ENCODE measurements at regions not wholly inside any gene's neighbourhood (a gene's known extent, or its start where the extent isn't known, plus 50 kb on each side); places are given as distances from the start of the nearest gene placed in this dataset.

DNA sequence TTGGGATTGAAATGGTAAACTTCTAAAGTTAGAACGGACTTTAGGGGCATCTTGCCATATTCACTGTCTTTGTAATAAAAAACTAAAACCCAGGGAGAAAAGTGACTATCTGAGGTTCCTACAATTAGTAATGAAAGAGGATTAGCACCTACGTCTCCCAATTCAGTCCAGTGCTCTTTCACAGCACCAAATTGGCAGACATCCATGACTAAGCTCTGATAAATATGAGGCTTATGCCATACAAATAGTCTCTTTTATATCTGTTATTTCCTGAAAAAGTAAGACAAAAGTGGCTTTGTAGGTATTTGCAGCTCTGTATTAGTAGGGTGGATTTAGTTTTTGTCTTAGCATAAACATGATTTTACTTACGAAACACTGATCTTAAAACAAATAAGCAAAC is 315.0 kb upstream of the NRIP1 start:
- DNase-seq (ENCODE audit: low read depth) = no peak
- H3K4me3 ChIP-seq (ENCODE audit: low read length) = no peak overlapping the region
- TF ChIP-seq, protein P1, sequence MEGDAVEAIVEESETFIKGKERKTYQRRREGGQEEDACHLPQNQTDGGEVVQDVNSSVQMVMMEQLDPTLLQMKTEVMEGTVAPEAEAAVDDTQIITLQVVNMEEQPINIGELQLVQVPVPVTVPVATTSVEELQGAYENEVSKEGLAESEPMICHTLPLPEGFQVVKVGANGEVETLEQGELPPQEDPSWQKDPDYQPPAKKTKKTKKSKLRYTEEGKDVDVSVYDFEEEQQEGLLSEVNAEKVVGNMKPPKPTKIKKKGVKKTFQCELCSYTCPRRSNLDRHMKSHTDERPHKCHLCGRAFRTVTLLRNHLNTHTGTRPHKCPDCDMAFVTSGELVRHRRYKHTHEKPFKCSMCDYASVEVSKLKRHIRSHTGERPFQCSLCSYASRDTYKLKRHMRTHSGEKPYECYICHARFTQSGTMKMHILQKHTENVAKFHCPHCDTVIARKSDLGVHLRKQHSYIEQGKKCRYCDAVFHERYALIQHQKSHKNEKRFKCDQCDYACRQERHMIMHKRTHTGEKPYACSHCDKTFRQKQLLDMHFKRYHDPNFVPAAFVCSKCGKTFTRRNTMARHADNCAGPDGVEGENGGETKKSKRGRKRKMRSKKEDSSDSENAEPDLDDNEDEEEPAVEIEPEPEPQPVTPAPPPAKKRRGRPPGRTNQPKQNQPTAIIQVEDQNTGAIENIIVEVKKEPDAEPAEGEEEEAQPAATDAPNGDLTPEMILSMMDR (conservative IDR thresholded peaks at IDR 0.05; ENCODE audit: low read length) = no peak

DNA sequence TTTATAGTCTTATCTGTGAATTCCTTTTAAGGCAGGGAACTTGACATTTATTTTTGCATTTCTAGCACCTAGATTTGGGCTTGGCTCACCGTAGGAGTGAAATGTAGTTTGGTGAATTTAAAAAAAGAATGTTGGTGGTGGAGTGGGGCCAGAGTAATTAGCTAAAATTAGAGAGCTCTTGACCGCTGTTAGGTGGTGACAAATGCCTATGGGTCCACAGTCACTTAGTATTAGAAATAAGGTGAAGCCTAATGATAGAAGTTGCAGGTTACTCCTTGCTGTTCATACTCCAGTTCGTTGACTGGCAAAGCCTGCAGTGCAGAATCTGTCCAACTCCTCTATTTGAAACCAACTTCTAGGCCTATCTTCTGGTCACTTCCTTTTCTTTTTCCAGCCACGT is 318.8 kb upstream of the NRIP1 start:
- no peak overlapping the region for H3K4me3 ChIP-seq (ENCODE audit: low read length)
- DNase-seq (ENCODE audit: low read depth) = no peak
- TF ChIP-seq, protein P1 (conservative IDR thresholded peaks at IDR 0.05; ENCODE audit: low read length) = no peak

DNA sequence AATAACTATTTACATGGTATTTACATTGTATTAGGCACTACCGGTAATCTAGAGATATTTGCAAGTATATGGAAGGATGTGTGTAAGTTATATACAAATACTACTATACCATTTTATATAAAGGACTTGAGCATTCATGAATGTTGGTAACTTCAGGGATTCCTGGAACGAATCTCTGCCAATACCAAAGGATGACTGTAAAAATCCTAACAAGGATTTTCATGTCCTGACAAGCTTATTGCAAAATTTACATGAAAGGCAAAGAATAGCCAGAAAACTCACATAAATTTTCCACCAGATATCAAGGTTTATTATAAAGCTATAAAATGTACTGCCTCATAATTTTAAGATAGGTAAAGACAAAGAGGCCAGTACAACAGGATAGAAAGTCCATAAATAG is 325.2 kb upstream of the NRIP1 start:
- DNase-seq (ENCODE audit: low read depth) = no peak
- H3K4me3 ChIP-seq (ENCODE audit: low read length) = no peak overlapping the region
- TF ChIP-seq, protein P1 (conservative IDR thresholded peaks at IDR 0.05; ENCODE audit: low read length) = no peak

DNA sequence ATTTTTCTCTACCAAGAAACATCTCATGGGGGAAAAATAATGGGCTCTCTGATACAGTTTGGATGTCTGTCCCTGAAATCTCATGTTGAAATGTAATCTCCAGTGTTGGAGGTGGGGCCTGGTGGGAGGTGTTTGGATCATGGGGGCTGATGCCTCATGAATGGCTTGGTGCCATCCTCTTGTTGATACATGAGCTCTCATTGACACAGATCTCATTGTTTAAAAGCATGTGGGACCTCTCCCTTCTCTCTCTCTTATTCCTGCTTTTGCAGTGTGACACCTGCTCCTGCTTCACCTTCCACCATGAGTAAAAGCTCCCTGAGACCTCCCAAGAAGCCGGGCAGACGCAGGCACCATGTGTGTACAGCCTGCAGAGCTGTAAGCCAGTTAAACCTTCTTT is 332.5 kb upstream of the NRIP1 start:
- DNase-seq (ENCODE audit: low read depth) = no peak
- TF ChIP-seq, protein P1 (conservative IDR thresholded peaks at IDR 0.05; ENCODE audit: low read length) = no peak
- H3K4me3 ChIP-seq (ENCODE audit: low read length) = no peak overlapping the region

DNA sequence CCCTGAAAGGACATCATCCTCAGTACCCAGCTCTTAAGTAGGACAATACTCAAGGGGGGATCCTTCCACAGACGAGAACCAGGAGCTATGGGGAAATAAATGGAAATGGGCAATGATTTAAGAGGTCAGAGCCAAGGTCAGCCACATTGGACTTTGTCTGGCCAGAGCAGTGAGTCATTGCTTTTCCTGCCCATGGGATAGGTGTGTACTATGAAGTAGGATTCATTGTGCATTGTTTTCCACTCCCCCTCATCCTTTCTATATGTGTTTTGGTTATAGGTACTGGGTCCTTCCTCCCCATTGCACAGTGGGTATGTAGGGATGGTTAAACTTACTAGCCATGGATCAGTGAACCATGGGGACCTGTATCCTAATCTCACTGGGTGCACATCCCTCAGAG is 328.9 kb upstream of the USP25 start:
- H3K4me3 ChIP-seq (ENCODE audit: low read length) = no peak overlapping the region
- no peak for DNase-seq (ENCODE audit: low read depth)
- TF ChIP-seq, protein P1 (conservative IDR thresholded peaks at IDR 0.05; ENCODE audit: low read length) = no peak

DNA sequence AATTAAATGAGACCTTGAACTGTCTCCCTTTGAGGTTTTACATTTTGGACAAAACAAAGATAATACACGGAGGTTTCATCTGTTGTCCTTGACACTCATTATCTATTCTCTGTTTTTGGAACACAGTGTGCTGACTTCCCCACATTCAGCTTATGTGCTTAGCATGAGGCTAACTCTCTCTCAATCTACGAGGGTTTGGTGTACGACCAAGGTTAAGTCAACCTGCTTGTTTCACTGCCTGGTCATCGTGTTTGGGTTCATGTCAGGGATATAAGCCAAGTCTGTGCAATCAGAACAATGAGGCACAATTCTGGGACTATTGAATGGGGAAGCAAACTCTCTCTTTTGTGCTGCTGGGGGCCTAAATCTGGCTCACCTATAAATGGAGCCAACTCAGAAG is 328.5 kb upstream of the USP25 start:
- no peak overlapping the region for H3K4me3 ChIP-seq (ENCODE audit: low read length)
- DNase-seq (ENCODE audit: low read depth) = no peak
- TF ChIP-seq, protein P1 (conservative IDR thresholded peaks at IDR 0.05; ENCODE audit: low read length) = no peak

DNA sequence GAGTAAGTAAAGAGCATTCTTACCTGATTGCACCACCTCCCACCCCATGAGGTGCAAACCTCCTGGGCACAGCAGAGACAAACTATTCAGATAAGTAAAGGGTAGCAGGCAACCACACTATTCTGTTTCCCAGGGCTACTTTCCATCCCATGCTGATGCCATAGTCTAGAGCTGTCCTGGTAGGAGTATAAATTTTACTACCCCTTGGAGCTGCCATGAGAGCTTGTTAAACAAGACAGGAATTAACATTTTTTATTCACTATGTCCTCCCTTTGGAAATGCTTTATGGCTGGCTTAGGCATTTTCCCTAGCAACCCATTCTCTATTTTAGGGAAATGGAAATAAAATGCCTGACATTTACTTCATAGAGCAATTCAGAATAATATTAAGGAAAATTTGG is 324.6 kb upstream of the USP25 start:
- no peak for DNase-seq (ENCODE audit: low read depth)
- H3K4me3 ChIP-seq (ENCODE audit: low read length) = no peak overlapping the region
- TF ChIP-seq, protein P1 (conservative IDR thresholded peaks at IDR 0.05; ENCODE audit: low read length) = no peak
